OCI-LY1 (cell line): ENCODE measurements at regions not wholly inside any gene's neighbourhood (a gene's known extent, or its start where the extent isn't known, plus 50 kb on each side); places are given as distances from the start of the nearest gene placed in this dataset.

ENCODE experiments used
- H2AFZ ChIP-seq: fragments of 200-600 bp; sonication (generic), shearing (Covaris generic); 2 replicates; pipeline ENCODE4 v1.6.0; 2014; ENCODE audit warnings: antibody characterized with exemption, mild to moderate bottlenecking, low read length
- H3F3A ChIP-seq: fragments of 200-600 bp; sonication (generic), shearing (Covaris generic); 2 replicates; pipeline ENCODE4 v1.6.0; 2014; ENCODE audit warnings: mild to moderate bottlenecking, antibody characterized with exemption, low read length, moderate library complexity; ENCODE audit not compliant: insufficient read depth
- H3K27ac ChIP-seq: fragments of 200-600 bp; sonication (generic); 2 replicates; pipeline ENCODE4 v1.5.1; 2014; ENCODE audit warnings: low read length, mixed run types, mild to moderate bottlenecking, low read depth; ENCODE audit not compliant: poor library complexity, severe bottlenecking
- H3K27me3 ChIP-seq: fragments of 200-600 bp; sonication (generic); 2 replicates; pipeline ENCODE4 v1.6.0; 2014; ENCODE audit warnings: antibody characterized with exemption, mild to moderate bottlenecking, low read length, moderate library complexity; ENCODE audit not compliant: insufficient read depth
- H3K36me3 ChIP-seq: fragments of 200-600 bp; sonication (generic); 2 replicates; pipeline ENCODE4 v1.6.1; 2014; ENCODE audit warnings: mild to moderate bottlenecking, antibody characterized with exemption, low read length, moderate library complexity, mixed read lengths; ENCODE audit not compliant: insufficient read depth
- H3K4me1 ChIP-seq: fragments of 200-600 bp; sonication (generic); 2 replicates; pipeline ENCODE4 v1.5.1; 2014; ENCODE audit warnings: mild to moderate bottlenecking, low read length, moderate library complexity; ENCODE audit not compliant: insufficient read depth, severe bottlenecking
- H3K4me2 ChIP-seq: fragments of 200-600 bp; sonication (generic), shearing (Covaris generic); 2 replicates; pipeline ENCODE4 v1.6.1; 2014; ENCODE audit warnings: low read length
- H3K4me3 ChIP-seq: fragments of 200-600 bp; sonication (generic); 2 replicates; pipeline ENCODE4 v1.5.1; 2014; ENCODE audit warnings: low read length, low read depth, mild to moderate bottlenecking, mixed read lengths; ENCODE audit not compliant: poor library complexity, severe bottlenecking
- H3K79me2 ChIP-seq: fragments of 200-600 bp; shearing (Covaris generic); 2 replicates; pipeline ENCODE4 v1.6.1; 2016; ENCODE audit warnings: mixed run types, low read length, mixed read lengths; ENCODE audit not compliant: insufficient read depth
- H3K9ac ChIP-seq: fragments of 200-600 bp; sonication (generic), shearing (Covaris generic); 2 replicates; pipeline ENCODE4 v1.6.1; 2014; ENCODE audit warnings: mild to moderate bottlenecking, low read length, mixed read lengths
- H3K9me2 ChIP-seq: fragments of 200-600 bp; sonication (generic), shearing (Covaris generic); 2 replicates; pipeline ENCODE4 v1.6.1; 2014; ENCODE audit warnings: low read depth, mild to moderate bottlenecking, low read length, mixed read lengths
- H3K9me3 ChIP-seq: fragments of 200-600 bp; shearing (Covaris generic); 2 replicates; pipeline ENCODE4 v1.6.1; 2014; ENCODE audit warnings: low read length, mixed read lengths
- H4K20me1 ChIP-seq: fragments of 200-600 bp; sonication (generic), shearing (Covaris generic); 2 replicates; pipeline ENCODE4 v1.6.0; 2016; ENCODE audit warnings: mild to moderate bottlenecking, low read length; ENCODE audit not compliant: insufficient read depth
- CTCF ChIP-seq: fragments of 200-600 bp; sonication (generic), shearing (Covaris generic); IDR thresholded peaks from 2 replicates; pipeline ENCODE4 v1.5.1; 2017; ENCODE audit warnings: mild to moderate bottlenecking, antibody characterized with exemption, low read length, moderate library complexity, mixed read lengths
- EZH2 ChIP-seq: fragments of 200-600 bp; sonication (generic), shearing (Covaris generic); IDR thresholded peaks from 2 replicates; pipeline ENCODE4 v1.8.0; 2017; ENCODE audit warnings: borderline replicate concordance, mixed run types, mild to moderate bottlenecking, antibody characterized with exemption, low read length, moderate library complexity, mixed read lengths

- TF ChIP-seq EZH2: no peak
- no peak for TF ChIP-seq CTCF
- Histone ChIP-seq H3K79me2 (no peaks in the 10 kb centered on the region), H3K27ac (no peak overlapping the region), H3K36me3 (no peaks in the 10 kb centered on the region), H3K9ac (no peak overlapping the region), H3K4me1 (no peaks in the 10 kb centered on the region), H3F3A (no peaks in the 10 kb centered on the region), H3K27me3 (no peaks in the 10 kb centered on the region; the same call in 1 of the 2 replicates), H3K9me3 (no peaks in the 10 kb centered on the region), H3K4me2 (no peak overlapping the region), H3K4me3 (no peak overlapping the region), H4K20me1 (no peaks in the 10 kb centered on the region), H3K9me2 (no peaks in the 10 kb centered on the region), H2AFZ (no peak overlapping the region)
Observed at GRCh38 chr16:82402665-82403218, 224.0 kb upstream of the CDH13 start.

- Histone ChIP-seq H3K36me3 (no peaks in the 10 kb centered on the region), H2AFZ (no peak overlapping the region), H4K20me1 (no peaks in the 10 kb centered on the region), H3K79me2 (no peaks in the 10 kb centered on the region), H3K9me3 (no peaks in the 10 kb centered on the region), H3F3A (no peaks in the 10 kb centered on the region), H3K4me3 (no peak overlapping the region), H3K9ac (no peak overlapping the region), H3K4me2 (no peak overlapping the region), H3K27me3 (no peaks in the 10 kb centered on the region; the same call in 1 of the 2 replicates), H3K9me2 (no peaks in the 10 kb centered on the region), H3K27ac (no peak overlapping the region), H3K4me1 (no peaks in the 10 kb centered on the region)
- TF ChIP-seq CTCF (no peak), EZH2 (no peak)
Observed at GRCh38 chr16:82400046-82400445, 226.7 kb upstream of the CDH13 start.

- TF ChIP-seq EZH2 (no peak), CTCF (no peak)
- no peaks in the 10 kb centered on the region for H3K79me2 ChIP-seq
- no peaks in the 10 kb centered on the region for H3K9me3 ChIP-seq
- no peaks in the 10 kb centered on the region for H4K20me1 ChIP-seq
- H2AFZ ChIP-seq: no peak overlapping the region
- H3K4me3 ChIP-seq: no peak overlapping the region
- no peaks in the 10 kb centered on the region for H3K27me3 ChIP-seq
- no peak overlapping the region for H3K4me2 ChIP-seq
- no peaks in the 10 kb centered on the region for H3K36me3 ChIP-seq
- no peaks in the 10 kb centered on the region for H3K9me2 ChIP-seq
- H3K9ac ChIP-seq: no peak overlapping the region
- H3K4me1 ChIP-seq: no peaks in the 10 kb centered on the region
- H3F3A ChIP-seq: no peaks in the 10 kb centered on the region
- H3K27ac ChIP-seq: no peak overlapping the region
Observed at GRCh38 chr16:82396509-82396908, 226.5 kb upstream of the MPHOSPH6 start.
